22Rv1 (cell line): ENCODE measurements at regions not wholly inside any gene's neighbourhood (a gene's known extent, or its start where the extent isn't known, plus 50 kb on each side); places are given as distances from the start of the nearest gene placed in this dataset.

Source experiments
- H3K27ac ChIP-seq: fragments of 450-650 bp; 2 replicates; pipeline ENCODE4 v1.5.1; 2017
- ZFX ChIP-seq: fragments of 450-650 bp; IDR thresholded peaks from 2 replicates; pipeline ENCODE4 v1.6.1; 2017; ENCODE audit warnings: antibody characterized with exemption, borderline replicate concordance
- TF ChIP-seq, protein P1 (sequence below): fragments of 450-650 bp; IDR thresholded peaks from 2 replicates; pipeline ENCODE4 v1.5.1; 2017; ENCODE audit warnings: mild to moderate bottlenecking

DNA sequence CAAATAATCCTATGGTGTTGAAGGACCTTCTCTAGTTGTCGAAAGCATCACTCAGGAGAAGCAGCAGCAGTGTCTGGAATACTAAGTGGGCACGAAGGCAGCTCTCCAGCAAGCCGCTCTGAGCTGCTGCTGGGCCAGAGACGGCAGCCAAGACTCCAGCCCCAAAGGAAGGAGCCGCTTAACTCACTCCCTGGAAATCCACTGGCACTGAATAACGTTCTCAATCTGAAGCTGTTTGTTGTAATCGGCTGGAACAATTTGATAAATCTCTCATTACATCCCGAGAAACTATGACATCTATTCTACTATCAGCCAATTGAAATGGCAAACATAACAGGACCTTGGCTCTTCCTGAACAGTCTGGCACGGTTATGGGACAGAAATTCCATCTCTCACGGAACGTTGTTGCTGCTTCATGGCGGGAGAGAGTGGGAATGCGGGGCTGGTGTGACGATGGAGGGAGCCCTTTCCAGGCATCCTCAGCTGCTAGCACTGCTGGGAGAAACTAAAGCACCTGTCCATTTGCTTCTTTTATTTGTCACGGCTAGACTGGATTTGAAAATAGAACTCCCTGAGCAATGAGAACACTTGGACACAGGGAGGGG, 331.5 kb upstream of the RNF32 start:
- no peak overlapping the region for H3K27ac ChIP-seq
- TF ChIP-seq ZFX, result no peak
- TF ChIP-seq, protein P1, sequence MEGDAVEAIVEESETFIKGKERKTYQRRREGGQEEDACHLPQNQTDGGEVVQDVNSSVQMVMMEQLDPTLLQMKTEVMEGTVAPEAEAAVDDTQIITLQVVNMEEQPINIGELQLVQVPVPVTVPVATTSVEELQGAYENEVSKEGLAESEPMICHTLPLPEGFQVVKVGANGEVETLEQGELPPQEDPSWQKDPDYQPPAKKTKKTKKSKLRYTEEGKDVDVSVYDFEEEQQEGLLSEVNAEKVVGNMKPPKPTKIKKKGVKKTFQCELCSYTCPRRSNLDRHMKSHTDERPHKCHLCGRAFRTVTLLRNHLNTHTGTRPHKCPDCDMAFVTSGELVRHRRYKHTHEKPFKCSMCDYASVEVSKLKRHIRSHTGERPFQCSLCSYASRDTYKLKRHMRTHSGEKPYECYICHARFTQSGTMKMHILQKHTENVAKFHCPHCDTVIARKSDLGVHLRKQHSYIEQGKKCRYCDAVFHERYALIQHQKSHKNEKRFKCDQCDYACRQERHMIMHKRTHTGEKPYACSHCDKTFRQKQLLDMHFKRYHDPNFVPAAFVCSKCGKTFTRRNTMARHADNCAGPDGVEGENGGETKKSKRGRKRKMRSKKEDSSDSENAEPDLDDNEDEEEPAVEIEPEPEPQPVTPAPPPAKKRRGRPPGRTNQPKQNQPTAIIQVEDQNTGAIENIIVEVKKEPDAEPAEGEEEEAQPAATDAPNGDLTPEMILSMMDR, result no peak

- no peak overlapping the region for H3K27ac ChIP-seq
- no peak for TF ChIP-seq ZFX
- TF ChIP-seq, protein P1, result no peak
Measured at GRCh38 chr7:156307193-156307592, 333.4 kb upstream of the RNF32 start.

- no peak overlapping the region for H3K27ac ChIP-seq
- TF ChIP-seq ZFX, result no peak
- TF ChIP-seq, protein P1, result no peak
Measured at GRCh38 chr7:156305351-156305750, 335.2 kb upstream of the RNF32 start.

DNA sequence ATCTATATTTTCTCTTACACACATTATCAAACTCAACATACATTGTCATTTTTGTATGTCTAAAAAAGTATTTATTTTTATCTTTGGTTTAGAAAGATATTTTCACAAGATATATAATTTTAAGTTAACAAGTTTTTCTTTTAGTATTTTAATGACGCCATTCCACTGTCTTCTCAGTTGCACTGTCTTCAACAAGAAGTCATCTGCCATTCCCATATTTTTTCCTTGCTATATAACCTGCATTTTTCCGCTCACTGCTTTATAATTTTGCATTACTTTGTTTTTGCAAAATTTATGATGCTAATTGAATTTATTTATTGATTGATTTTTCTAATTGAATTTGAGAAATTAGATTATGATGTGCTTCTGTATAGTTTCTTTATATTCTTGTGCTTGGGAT, 357.8 kb upstream of the RNF32 start:
- TF ChIP-seq ZFX, result no peak
- TF ChIP-seq, protein P1, result no peak
- no peak overlapping the region for H3K27ac ChIP-seq

- no peak for TF ChIP-seq ZFX
- TF ChIP-seq, protein P1, result no peak
- H3K27ac ChIP-seq, result no peak overlapping the region
Measured at GRCh38 chr7:156279635-156280034, 360.9 kb upstream of the RNF32 start.

GRCh38 chr7:156275292-156275691, 365.3 kb upstream of the RNF32 start:
- TF ChIP-seq, protein P1, result no peak
- no peak for TF ChIP-seq ZFX
- no peak overlapping the region for H3K27ac ChIP-seq

GRCh38 chr7:156274557-156274956, 366.0 kb upstream of the RNF32 start:
- no peak overlapping the region for H3K27ac ChIP-seq
- TF ChIP-seq, protein P1, result no peak
- no peak for TF ChIP-seq ZFX
